GM18907 (cell line): ENCODE measurements at regions not wholly inside any gene's neighbourhood (a gene's known extent, or its start where the extent isn't known, plus 50 kb on each side); places are given as distances from the start of the nearest gene placed in this dataset.
"Not testable (repeated sequence)": the region's sequence is repeated elsewhere in the genome, so short reads cannot be mapped to it uniquely, and the experiment has no call there.

Experiments
- ATAC-seq: cut with Tn5 transposase; IDR thresholded peaks from one replicate; pipeline ENCODE4 v1.9.1; 2021; ENCODE audit warnings: mild to moderate bottlenecking, moderate library complexity; ENCODE audit not compliant: unreplicated experiment

DNA sequence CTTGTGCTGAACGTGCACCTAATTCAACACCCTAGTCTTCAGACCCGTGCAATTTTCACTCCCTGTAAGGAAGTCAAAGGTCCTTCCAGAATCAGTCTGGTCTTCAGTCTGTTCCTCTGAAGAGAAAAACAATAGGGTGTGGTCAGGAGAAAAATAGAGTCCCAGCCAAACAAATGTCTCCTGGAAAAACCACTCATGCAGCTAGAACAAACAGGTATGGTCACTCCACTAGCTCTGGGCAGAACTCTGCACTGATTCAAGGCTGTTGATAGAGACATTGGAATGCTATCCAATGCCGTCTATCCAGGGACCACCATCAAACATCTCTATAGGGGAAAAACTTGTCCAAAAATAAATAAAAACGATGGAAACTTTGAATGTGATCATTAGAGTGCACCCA is 81.8 kb upstream of the MAP3K1 start:
- no peak for ATAC-seq

DNA sequence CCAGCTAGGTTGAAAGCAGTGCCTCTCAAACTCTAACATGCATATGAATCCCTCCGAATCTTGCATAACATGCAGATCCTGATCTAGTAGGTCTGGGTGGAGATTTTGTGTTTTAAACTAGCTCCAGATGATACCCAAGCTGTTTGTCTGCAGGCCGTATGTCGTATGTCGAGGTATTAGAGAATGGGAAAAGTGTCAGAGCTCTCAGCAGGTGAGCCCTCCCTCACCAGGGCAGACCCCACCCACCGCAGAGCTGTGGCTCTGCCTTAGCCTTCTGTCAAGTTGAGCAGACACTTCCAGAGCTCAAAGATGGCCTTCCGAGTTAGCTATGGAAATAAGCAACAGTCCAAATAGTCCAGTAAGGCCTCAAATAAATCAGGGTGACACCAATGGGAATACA is 83.2 kb upstream of the MAP3K1 start:
- ATAC-seq = no peak

DNA sequence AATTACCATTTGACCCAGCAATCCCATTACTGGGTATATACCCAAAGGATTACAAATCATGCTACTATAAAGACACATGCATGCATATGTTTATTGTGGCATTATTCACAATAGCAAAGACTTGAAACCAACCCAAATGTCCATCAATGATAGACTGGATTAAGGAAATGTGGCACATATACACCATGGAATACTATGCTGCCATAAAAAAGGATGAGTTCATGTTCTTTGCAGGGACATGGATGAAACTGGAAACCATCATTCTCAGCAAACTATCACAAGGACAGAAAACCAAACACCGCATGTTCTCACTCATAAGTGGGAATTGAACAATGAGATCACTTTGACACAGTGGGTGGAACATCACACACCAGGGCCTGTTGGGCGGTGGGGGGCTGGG is 83.9 kb upstream of the MAP3K1 start:
- not testable (repeated sequence) for ATAC-seq

DNA sequence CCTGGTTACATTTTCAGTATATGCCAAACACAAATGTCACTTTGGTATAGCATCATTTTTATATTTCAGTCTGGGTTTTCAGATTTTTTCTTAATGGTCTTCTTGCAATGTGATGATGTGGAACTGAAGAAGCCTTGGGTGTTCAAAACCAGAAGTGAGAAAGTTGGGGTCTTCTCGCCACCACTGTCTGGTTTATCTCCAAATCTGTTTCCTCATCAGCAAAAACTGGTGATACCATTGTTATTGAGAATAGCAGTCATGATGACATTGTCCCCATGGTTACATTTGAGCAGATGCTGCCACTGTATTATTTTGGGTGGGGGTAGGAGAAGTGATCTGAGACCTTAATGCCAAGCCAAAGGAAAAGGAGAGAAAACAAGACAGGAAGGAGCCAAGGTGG is 85.9 kb upstream of the MAP3K1 start:
- ATAC-seq = no peak

DNA sequence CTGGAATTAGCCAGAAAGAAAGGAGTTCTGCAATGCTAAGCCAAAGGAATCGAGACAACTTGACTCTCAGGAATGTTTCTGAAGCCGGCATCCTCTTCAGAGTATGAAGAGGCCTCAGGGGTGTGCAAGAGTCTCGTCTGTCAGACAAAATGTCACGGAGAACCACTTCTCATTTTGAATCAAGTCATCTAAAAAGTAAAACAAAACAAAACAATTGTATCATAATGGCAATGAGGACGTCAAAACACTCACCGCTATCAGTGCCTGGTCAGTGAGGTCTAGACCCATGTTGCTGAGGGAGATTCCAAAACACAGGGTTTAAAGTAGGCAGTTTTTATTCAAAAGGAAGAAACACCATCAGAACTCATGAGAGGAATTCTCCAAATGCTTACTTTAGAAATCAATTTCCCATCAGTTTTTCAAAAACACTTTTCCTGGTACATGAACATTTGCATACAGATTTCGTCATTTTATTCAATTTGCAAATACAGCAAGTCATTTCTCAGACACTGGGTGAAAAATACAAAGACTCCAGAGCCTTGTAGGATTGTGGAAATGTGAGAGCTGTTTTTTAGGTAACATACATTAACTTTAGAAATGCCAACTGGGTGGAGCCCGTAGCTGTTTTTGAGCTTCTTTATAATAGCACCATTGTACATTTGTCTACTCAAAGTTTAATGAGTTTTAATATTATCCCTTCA is 89.5 kb upstream of the MAP3K1 start:
- ATAC-seq = no peak

DNA sequence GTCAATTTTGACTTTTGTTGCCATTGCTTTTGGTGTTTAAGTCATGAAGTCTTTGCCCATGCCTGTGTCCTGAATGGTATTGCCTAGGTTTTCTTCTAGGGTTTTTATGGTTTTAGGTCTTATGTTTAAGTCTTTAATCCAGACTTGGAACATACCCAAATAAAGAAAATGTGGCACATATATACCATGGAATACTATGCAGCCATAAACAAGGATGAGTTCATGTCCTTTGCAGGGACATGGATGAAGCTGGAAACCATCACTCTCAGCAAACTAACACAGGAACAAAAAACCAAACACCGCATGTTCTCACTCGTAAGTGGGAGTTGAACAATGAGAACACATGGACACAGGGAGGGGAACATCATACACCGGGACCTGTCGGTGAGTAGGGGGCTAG is 90.5 kb upstream of the MAP3K1 start:
- ATAC-seq = not testable (repeated sequence)

DNA sequence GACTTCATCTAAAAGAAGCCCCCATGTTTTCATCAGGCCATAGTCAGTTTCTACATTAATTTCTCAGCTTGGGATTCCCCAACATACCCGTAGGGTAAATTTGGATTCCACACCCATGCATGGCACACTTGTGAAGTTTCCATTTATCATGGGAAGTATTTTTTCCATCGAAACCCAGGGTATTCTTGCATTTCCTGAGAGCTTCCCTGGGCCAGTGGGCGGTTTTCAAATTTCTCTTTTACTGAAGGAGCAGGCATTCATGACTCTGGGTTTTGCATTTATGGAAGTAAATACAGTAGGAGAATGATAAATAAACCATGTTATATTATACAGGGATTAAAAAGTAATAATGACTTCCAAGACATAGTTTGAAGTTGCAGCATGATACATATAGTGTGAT is 93.0 kb upstream of the MAP3K1 start:
- ATAC-seq = no peak

DNA sequence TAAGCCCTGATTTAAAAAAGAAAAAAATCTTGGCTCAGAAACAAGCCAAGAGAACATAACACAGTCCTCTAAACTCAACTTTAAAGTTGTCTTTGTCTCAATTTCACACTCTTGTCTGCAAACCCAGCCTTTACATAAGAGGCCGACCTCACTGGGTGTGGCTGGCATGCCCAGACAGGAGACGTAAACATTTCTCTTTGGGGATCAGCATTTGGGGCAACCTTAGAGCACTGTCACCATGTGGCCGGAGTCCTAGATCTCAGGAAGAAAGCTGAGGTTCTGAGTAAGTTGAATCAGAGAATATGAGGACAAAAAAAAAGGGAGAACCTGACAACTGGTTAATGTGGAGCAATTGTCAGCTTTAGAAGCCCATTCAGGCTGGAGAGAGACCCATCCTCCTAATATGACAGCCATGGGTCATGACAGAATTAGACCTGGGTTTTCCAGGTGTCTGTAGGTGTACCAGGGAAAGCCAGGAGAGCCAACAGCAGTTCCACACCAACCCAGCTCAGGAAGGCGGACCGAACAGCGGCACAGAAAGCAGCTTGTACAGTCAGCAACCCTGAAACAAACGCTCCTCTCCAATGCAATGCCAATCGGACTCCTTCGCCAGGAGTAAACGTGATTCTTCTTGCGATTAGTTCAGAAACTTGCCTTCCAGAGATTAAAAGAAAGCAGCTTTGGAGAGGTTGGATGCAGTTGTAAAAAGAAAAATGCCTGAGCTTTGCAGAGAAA is 97.9 kb upstream of the MAP3K1 start:
- no peak for ATAC-seq

DNA sequence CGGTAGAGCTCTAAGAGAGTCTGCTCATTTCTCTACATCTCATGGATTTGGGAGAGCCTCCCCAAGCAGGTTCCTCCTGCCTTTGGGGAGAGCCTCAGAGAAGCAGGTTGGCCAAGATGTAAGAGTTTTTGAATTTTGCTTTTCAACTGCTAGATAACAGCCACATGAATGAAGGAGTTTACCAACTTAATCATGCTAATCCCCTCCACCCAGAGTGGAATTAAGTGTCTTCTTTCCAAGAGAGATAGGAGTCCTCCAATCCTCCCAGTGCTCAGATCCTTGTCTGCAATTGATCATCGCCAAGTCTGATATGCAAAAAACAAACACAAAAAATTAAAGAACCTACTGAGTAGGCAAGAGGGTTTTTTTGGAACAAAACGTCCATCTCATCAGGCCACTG is 99.4 kb upstream of the MAP3K1 start:
- ATAC-seq = no peak

DNA sequence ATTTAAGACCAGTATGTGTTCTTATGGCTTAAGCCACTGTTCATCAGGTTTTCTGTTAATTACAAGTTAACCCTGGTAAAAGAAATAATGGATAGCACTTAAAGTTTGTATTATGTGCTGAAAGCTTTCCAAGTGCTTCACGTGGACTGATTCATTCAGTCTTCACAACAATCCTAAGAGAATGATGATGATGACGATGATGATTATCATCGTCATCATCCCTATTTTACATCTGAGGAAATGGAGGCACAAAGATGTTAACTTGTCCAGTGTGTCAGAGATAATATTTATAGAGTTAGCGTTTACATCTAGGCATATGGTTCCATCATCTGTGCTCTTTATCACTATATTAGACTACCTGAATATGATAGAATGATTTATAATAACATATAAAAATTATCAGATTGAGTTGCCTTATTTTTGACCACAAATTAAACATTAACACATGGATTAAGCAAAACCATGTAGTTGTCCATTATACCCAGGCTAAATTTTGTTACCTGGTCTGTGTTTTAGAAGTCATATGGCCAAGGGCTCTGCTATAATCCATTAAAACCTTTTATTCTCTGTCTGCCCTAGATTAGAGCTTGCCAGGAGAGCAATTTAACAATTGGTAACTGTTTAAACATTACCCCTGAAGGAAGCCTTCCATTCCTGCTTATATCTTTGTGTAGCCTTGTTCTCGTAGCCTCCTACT is 102.3 kb upstream of the MAP3K1 start:
- ATAC-seq = no peak

DNA sequence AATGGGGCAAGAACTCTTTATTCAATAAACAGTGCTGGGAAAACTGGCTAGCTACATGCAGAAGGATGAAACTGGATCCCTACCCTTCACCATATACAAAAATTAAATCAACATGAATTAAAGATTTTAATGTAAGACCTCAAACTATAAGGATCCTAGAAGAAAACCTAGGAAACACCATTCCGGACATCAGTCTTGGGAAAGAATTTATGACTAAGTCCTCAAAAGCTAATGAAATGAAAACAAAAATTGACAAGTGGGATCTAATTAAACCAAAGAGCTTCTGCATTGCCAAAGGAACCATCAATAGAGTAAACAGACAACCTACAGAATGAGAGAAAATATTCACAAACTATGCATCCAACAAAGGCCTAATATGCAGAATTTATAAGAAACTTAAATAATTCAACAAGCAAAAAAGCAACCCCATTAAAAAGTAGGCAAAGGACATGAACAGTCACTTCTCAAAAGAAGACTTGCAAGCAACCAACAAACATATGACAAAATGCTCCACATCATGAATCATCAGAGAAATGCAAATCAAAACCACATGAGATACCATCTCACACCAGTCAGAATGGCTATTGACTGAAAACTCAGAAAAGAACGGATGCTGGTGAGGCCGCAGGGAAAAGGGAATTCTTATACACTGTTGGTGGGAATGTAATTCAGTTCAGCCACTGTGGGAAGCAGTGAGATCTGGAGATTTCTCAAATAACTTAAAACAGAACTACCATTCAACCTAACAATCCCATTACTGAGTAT is 104.3 kb upstream of the MAP3K1 start:
- ATAC-seq = no peak

DNA sequence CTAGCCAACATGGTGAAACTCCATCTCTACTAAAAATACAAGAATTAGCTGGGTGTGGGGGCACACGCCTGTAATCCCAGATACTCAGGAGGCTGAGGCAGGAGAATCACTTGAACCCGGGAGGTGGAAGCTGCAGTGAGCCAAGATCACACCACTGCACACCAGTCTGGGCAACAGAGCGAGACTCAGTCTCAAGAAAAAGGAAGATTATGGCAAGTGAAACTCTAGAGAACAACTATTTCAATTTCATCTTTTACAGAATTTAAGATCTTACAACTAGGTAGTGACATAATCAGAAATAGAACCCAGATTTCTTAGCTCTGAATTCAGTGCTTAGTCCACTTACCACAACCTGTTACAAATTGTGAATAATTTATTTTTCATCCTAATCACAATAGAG is 108.8 kb upstream of the MAP3K1 start:
- no peak for ATAC-seq

DNA sequence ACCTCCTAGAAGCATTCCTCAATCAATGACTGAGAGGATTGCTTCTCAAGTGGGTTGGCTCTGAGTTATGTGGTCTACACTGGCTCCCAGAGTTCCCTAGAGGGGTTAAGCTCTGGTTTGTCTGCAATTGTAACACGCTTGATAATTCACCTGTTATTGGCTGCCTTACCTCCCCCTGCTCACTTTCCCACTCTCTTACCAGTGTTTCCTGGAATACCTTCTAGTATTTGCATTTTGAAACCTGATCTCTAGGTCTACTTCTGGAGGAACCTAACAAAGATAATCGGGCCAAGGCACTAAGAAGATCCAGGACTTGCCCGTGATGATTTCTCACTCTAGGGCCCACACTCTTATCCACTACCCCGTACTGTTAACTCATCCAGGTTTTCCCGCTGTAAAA is 110.1 kb upstream of the MAP3K1 start:
- ATAC-seq = no peak

DNA sequence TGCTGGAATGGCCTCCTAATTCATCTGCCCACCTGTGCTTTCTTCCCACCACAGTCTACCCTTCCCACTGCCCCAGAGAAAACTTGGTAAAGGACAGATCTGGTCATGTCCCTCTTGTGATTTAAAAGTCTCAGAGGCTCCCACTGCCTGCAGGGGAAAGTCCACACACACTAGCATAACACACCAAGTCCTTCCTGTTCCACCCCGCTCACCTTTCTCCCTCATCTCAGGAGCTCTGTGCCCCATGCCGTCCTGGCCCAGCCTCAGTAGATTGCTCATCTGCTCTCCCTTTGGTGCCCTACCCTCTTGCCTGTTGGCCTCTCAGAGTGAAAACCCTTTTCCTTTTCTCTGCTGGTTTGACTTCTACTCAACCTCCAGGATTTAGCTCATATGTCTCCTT is 111.4 kb upstream of the MAP3K1 start:
- no peak for ATAC-seq

DNA sequence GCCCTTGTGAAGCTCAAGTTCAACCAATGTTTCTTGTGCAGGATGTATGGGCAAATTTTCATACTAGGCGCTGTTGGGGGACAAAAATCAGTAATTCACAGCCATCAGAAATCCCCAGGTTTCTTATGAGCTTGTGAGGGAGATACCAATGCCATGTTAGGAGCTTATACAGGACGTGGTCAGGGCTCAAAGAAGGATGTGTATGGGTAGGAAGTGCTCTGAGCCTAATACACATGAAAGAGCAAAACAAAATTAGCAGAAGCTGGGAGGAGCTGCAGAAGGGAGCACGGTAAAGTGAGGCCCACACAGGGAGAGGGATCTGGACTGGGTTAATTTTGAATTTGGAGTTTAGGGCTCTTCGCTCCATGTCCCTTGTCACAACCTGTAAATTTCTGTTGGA is 114.6 kb upstream of the MAP3K1 start:
- no peak for ATAC-seq

DNA sequence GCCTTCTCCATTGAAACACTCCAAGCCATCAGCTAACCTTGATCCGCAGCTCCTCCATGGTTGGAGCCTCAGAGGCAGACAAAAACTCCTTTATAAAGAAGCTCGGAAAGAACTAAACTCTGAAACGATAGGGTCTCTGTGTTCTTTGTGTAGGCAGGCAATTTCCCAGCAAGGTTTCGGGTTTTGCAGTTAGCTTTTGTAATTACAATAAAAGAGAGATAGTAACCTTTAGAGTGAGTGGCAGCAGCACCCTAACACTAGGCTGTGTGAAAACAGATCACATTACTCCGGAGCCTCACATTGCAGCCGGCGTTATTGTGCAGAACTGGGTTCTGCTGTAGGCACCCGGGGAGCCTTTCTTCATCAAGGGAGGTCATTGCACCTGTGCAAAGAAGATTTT is 115.8 kb upstream of the MAP3K1 start:
- no peak for ATAC-seq

DNA sequence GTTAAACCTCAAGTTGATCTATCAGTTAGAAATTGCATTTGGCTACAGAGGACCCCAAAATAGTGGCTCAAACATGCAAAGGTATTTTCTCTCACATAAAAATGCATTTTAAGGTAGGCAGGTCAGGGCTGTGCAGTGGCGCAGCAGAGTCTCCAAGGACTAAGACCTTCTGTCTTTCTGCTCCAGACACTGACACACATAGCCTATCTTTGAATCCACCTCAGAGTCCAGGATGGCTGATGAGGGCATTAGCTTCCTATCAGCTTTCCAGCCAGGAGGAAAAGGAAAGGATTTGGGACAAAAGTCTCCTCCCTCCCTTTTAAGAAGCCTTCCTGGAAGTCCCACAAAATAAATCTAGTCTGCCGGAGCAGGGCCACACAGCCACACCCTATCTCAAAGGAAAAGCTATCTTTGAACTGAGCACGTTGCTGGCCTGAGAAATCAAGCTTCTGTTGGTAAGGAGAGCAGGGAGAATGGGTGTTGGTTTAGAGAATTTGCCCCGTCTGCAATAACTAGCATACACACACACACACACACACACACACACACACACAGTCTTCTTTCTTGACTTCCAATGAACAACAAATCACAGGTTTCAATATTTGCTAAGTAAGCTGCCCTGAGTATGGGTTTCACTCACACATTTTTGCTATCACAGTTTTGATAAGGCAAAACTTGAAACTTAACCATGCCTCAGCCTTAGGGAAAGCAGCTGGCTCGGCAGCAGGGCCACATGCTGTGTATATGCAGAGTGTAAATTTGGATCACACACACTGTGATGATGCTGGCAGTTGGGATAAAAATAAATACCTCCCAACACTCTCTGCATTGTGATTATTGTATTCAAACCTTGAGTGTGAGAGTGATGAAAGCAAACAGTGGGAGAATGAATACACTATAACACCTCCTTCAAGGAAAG is 116.6 kb upstream of the MAP3K1 start:
- no peak for ATAC-seq

DNA sequence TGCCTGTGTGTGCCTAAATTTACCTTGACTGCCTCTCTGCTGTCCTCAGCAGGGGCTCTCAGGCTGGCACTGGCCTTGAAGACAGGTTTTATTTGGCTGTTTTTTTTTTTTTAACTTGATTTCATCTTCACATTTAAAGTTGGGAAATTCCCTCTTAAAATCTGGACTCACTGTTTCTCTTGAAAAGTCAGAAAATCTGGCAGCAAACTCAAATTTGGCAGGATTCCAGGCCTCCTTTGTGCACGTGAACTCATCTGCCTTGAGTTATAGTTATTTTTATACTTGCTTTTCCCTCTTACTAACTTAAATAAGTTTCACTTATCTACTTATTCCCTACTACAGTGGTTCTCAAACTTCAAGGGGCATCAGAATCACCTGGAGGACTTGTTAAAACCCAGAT is 118.4 kb upstream of the MAP3K1 start:
- ATAC-seq = no peak

DNA sequence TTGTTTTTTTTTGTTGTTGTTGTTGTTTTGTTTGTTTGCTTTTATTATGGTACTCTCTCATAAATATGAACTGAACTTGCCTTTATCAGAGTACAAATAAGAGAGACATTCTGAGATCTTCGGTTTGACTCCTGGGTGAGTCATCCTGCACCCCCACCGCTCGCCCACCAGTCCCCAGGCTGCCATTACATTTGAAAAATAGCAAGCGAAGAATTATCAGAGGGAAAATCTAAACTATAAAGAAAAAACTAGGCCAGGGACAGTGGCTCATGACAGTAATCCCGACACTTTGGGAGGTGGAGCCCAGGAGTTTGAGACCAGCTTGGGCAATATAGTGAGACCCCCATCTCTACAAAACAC is 122.1 kb upstream of the MAP3K1 start:
- ATAC-seq = no peak
